ENCODE measurements at regions not wholly inside any gene's neighbourhood (a gene's known extent, or its start where the extent isn't known, plus 50 kb on each side); places are given as distances from the start of the nearest gene placed in this dataset.

DNA sequence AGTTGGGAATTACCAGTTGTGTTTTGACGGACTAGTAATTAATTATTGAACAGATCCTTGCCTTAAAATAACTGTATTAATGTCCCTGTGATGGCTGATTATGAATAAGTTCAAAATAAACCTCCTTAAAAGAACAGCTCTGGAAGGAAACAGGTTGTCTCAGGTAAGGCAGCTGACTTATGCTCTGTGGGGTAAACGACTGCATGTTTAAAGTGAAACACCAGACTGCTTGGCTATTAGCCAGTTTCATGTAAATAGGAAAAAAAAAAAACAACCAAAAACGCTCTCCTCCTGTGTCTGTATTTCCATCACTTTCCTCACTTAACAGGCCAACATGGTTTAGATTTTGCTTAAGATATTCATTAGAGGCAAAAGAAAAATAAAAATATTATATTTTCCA lies 243.6 kb downstream of the TMEM182 start (continued):
- TF ChIP-seq, protein P1, sequence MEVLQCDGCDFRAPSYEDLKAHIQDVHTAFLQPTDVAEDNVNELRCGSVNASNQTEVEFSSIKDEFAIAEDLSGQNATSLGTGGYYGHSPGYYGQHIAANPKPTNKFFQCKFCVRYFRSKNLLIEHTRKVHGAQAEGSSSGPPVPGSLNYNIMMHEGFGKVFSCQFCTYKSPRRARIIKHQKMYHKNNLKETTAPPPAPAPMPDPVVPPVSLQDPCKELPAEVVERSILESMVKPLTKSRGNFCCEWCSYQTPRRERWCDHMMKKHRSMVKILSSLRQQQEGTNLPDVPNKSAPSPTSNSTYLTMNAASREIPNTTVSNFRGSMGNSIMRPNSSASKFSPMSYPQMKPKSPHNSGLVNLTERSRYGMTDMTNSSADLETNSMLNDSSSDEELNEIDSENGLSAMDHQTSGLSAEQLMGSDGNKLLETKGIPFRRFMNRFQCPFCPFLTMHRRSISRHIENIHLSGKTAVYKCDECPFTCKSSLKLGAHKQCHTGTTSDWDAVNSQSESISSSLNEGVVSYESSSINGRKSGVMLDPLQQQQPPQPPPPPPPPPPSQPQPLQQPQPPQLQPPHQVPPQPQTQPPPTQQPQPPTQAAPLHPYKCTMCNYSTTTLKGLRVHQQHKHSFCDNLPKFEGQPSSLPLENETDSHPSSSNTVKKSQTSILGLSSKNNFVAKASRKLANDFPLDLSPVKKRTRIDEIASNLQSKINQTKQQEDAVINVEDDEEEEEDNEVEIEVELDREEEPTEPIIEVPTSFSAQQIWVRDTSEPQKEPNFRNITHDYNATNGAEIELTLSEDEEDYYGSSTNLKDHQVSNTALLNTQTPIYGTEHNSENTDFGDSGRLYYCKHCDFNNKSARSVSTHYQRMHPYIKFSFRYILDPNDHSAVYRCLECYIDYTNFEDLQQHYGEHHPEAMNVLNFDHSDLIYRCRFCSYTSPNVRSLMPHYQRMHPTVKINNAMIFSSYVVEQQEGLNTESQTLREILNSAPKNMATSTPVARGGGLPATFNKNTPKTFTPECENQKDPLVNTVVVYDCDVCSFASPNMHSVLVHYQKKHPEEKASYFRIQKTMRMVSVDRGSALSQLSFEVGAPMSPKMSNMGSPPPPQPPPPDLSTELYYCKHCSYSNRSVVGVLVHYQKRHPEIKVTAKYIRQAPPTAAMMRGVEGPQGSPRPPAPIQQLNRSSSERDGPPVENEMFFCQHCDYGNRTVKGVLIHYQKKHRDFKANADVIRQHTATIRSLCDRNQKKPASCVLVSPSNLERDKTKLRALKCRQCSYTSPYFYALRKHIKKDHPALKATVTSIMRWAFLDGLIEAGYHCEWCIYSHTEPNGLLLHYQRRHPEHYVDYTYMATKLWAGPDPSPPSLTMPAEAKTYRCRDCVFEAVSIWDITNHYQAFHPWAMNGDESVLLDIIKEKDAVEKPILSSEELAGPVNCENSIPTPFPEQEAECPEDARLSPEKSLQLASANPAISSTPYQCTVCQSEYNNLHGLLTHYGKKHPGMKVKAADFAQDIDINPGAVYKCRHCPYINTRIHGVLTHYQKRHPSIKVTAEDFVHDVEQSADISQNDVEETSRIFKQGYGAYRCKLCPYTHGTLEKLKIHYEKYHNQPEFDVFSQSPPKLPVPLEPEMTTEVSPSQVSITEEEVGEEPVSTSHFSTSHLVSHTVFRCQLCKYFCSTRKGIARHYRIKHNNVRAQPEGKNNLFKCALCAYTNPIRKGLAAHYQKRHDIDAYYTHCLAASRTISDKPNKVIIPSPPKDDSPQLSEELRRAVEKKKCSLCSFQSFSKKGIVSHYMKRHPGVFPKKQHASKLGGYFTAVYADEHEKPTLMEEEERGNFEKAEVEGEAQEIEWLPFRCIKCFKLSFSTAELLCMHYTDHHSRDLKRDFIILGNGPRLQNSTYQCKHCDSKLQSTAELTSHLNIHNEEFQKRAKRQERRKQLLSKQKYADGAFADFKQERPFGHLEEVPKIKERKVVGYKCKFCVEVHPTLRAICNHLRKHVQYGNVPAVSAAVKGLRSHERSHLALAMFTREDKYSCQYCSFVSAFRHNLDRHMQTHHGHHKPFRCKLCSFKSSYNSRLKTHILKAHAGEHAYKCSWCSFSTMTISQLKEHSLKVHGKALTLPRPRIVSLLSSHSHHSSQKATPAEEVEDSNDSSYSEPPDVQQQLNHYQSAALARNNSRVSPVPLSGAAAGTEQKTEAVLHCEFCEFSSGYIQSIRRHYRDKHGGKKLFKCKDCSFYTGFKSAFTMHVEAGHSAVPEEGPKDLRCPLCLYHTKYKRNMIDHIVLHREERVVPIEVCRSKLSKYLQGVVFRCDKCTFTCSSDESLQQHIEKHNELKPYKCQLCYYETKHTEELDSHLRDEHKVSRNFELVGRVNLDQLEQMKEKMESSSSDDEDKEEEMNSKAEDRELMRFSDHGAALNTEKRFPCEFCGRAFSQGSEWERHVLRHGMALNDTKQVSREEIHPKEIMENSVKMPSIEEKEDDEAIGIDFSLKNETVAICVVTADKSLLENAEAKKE (CRISPR knock-in tag; IDR thresholded peaks at IDR 0.05): no peak
- TF ChIP-seq ZNF114 (CRISPR knock-in tag; IDR thresholded peaks at IDR 0.05) (no peak), STAT1 (IDR thresholded peaks at IDR 0.05; ENCODE audit: unreplicated experiment) (no peak), CREB1 (CRISPR knock-in tag; IDR thresholded peaks at IDR 0.05; ENCODE audit: low read depth) (no peak), NANOG (IDR thresholded peaks at IDR 0.05; ENCODE audit: borderline replicate concordance) (no peak)
- TF ChIP-seq, protein P2, sequence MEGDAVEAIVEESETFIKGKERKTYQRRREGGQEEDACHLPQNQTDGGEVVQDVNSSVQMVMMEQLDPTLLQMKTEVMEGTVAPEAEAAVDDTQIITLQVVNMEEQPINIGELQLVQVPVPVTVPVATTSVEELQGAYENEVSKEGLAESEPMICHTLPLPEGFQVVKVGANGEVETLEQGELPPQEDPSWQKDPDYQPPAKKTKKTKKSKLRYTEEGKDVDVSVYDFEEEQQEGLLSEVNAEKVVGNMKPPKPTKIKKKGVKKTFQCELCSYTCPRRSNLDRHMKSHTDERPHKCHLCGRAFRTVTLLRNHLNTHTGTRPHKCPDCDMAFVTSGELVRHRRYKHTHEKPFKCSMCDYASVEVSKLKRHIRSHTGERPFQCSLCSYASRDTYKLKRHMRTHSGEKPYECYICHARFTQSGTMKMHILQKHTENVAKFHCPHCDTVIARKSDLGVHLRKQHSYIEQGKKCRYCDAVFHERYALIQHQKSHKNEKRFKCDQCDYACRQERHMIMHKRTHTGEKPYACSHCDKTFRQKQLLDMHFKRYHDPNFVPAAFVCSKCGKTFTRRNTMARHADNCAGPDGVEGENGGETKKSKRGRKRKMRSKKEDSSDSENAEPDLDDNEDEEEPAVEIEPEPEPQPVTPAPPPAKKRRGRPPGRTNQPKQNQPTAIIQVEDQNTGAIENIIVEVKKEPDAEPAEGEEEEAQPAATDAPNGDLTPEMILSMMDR (conservative IDR thresholded peaks at IDR 0.05; ENCODE audit: low read depth in 2 of 2): no peak

DNA sequence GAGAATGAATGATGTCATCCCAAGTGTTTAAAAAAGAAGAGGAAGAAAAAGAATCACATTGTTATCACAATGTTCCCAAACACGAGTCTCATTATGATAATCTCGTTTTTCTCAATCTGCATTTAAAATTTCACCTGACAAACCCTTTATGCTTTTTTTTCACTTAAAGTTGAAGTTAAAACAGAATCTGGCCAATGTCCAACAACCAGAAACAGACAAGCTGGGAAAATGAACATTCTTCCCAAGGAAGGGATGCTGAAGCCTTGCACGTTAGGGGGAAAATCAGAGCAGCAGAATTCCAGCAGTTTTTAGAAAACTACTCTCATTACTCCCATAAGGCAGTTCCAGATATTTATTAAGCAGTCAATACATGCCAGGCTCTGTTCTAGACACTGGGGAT lies 245.3 kb downstream of the TMEM182 start:
- H3K27ac Mint-ChIP-seq: no peak overlapping the region
- no peak for TF ChIP-seq EZH2 (IDR thresholded peaks at IDR 0.05; ENCODE audit: low read depth, unreplicated experiment)
- TF ChIP-seq JUNB (IDR thresholded peaks at IDR 0.05; ENCODE audit: unreplicated experiment): no peak
- TF ChIP-seq POLR2AphosphoS5 (IDR thresholded peaks at IDR 0.05; ENCODE audit: low read depth): no peak
- no peak for TF ChIP-seq CREB1 (CRISPR knock-in tag; IDR thresholded peaks at IDR 0.05; ENCODE audit: low read depth)
- TF ChIP-seq ZNF114 (CRISPR knock-in tag; IDR thresholded peaks at IDR 0.05): no peak
- TF ChIP-seq, protein P2 (conservative IDR thresholded peaks at IDR 0.05; ENCODE audit: low read depth in 2 of 2): no peak
- TF ChIP-seq, protein P3, sequence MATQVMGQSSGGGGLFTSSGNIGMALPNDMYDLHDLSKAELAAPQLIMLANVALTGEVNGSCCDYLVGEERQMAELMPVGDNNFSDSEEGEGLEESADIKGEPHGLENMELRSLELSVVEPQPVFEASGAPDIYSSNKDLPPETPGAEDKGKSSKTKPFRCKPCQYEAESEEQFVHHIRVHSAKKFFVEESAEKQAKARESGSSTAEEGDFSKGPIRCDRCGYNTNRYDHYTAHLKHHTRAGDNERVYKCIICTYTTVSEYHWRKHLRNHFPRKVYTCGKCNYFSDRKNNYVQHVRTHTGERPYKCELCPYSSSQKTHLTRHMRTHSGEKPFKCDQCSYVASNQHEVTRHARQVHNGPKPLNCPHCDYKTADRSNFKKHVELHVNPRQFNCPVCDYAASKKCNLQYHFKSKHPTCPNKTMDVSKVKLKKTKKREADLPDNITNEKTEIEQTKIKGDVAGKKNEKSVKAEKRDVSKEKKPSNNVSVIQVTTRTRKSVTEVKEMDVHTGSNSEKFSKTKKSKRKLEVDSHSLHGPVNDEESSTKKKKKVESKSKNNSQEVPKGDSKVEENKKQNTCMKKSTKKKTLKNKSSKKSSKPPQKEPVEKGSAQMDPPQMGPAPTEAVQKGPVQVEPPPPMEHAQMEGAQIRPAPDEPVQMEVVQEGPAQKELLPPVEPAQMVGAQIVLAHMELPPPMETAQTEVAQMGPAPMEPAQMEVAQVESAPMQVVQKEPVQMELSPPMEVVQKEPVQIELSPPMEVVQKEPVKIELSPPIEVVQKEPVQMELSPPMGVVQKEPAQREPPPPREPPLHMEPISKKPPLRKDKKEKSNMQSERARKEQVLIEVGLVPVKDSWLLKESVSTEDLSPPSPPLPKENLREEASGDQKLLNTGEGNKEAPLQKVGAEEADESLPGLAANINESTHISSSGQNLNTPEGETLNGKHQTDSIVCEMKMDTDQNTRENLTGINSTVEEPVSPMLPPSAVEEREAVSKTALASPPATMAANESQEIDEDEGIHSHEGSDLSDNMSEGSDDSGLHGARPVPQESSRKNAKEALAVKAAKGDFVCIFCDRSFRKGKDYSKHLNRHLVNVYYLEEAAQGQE (IDR thresholded peaks at IDR 0.05; ENCODE audit: unreplicated experiment): no peak

More for the DNA sequence above, 245.3 kb downstream of the TMEM182 start:
- no peak overlapping the region for H2AFZ ChIP-seq
- H3K4me1 ChIP-seq (ENCODE audit: insufficient read depth): no peaks in the 10 kb centered on the region
- H3K36me3 Mint-ChIP-seq (ENCODE audit: low read depth): no peaks in the 10 kb centered on the region
- no peaks in the 10 kb centered on the region for H3K27me3 Mint-ChIP-seq (ENCODE audit: insufficient read depth, low read depth, poor library complexity)
- no peak for DNase-seq (ENCODE audit: low spot score)
- no peaks in the 10 kb centered on the region for H3F3A ChIP-seq (replicated peaks; ENCODE audit: low read depth)
- H3K9me2 ChIP-seq (ENCODE audit: insufficient read depth): peaks cover 4% of the 10 kb centered on the region; the same call in 1 of the 2 replicates
- ATAC-seq: no peak
- no peaks in the 10 kb centered on the region for H3K9me3 Mint-ChIP-seq
- no peaks in the 10 kb centered on the region for H3K36me3 ChIP-seq (ENCODE audit: insufficient read depth)
- no peaks in the 10 kb centered on the region for H3K79me2 ChIP-seq (replicated peaks; ENCODE audit: insufficient read depth)
- no peak overlapping the region for H3K4me2 ChIP-seq
- H4K20me1 ChIP-seq (replicated peaks; ENCODE audit: insufficient read depth): no peaks in the 10 kb centered on the region
- H3K27ac ChIP-seq (ENCODE audit: low read depth): no peak overlapping the region
- H3K4me3 Mint-ChIP-seq: no peak overlapping the region
- peaks cover 9% of the 10 kb centered on the region for H3K4me1 Mint-ChIP-seq
- no peaks in the 10 kb centered on the region for H3K27me3 ChIP-seq (ENCODE audit: insufficient read depth)
- H3K4me3 ChIP-seq: no peak overlapping the region

Measured in GM23338 (cell line).